ENCODE measurements at regions not wholly inside any gene's neighbourhood (a gene's known extent, or its start where the extent isn't known, plus 50 kb on each side); places are given as distances from the start of the nearest gene placed in this dataset.

- DNase-seq: peak; percentile 35 to 76
Observed at GRCh38 chr1:191831572-191831971, 326.7 kb upstream of the RGS18 start.

GRCh38 chr1:191839891-191840290 is 318.4 kb upstream of the RGS18 start:
- DNase-seq: no peak

- DNase-seq: no peak
Observed at GRCh38 chr1:191851799-191852595, 306.3 kb upstream of the RGS18 start.

- no peak for DNase-seq
Observed at GRCh38 chr1:191852907-191853306, 305.4 kb upstream of the RGS18 start.

- no peak for DNase-seq
Observed at GRCh38 chr1:191857600-191857999, 300.7 kb upstream of the RGS18 start.

- DNase-seq: no peak
Observed at GRCh38 chr1:191865479-191865878, 292.8 kb upstream of the RGS18 start.

- DNase-seq: no peak
Observed at GRCh38 chr1:191866155-191866554, 292.1 kb upstream of the RGS18 start.

GRCh38 chr1:191869790-191870312 is 288.4 kb upstream of the RGS18 start:
- no peak for DNase-seq

- DNase-seq: no peak
Observed at GRCh38 chr1:191870490-191870889, 287.8 kb upstream of the RGS18 start.

- no peak for DNase-seq
Observed at GRCh38 chr1:191875994-191876393, 282.3 kb upstream of the RGS18 start.

GRCh38 chr1:191876631-191877030 is 281.6 kb upstream of the RGS18 start:
- DNase-seq: no peak

- no peak for DNase-seq
Observed at GRCh38 chr1:191882870-191883269, 275.4 kb upstream of the RGS18 start.

- DNase-seq: no peak
Observed at GRCh38 chr1:191886977-191887376, 271.3 kb upstream of the RGS18 start.

- DNase-seq: no peak
Observed at GRCh38 chr1:191888996-191889622, 269.2 kb upstream of the RGS18 start.

- DNase-seq: no peak
Observed at GRCh38 chr1:191889623-191890003, 268.6 kb upstream of the RGS18 start.

GRCh38 chr1:191890433-191891088 is 267.7 kb upstream of the RGS18 start:
- DNase-seq: no peak

GRCh38 chr1:191892716-191893115 is 265.5 kb upstream of the RGS18 start:
- no peak for DNase-seq

GRCh38 chr1:191895049-191895448 is 263.2 kb upstream of the RGS18 start:
- DNase-seq: no peak

GRCh38 chr1:191895462-191896058 is 262.7 kb upstream of the RGS18 start:
- DNase-seq: no peak

GRCh38 chr1:191897134-191897533 is 261.1 kb upstream of the RGS18 start:
- DNase-seq: no peak

- no peak for DNase-seq
Observed at GRCh38 chr1:191901651-191902050, 256.6 kb upstream of the RGS18 start.

GRCh38 chr1:191904991-191905390 is 253.3 kb upstream of the RGS18 start:
- no peak for DNase-seq

- no peak for DNase-seq
Observed at GRCh38 chr1:191905781-191906180, 252.5 kb upstream of the RGS18 start.
